Neural progenitor cell (in vitro differentiated cells): ENCODE measurements at regions not wholly inside any gene's neighbourhood (a gene's known extent, or its start where the extent isn't known, plus 50 kb on each side); places are given as distances from the start of the nearest gene placed in this dataset.

ENCODE experiments used
- DNase-seq: peaks from one replicate; pipeline ENCODE4 v3.0.0-alpha.2; 2016; ENCODE audit warnings: low spot score
- H2AFZ ChIP-seq: fragments of 200-600 bp; sonication (generic); replicated peaks from 2 replicates; pipeline ENCODE4 v1.6.1; 2016; ENCODE audit warnings: antibody characterized with exemption
- H3F3A ChIP-seq: fragments of 200-600 bp; sonication (generic); 2 replicates; pipeline ENCODE4 v1.6.1; 2016; ENCODE audit warnings: antibody characterized with exemption, low read depth
- H3K27ac ChIP-seq: fragments of 200-600 bp; sonication (generic); 2 replicates; pipeline ENCODE4 v1.5.1; 2016; ENCODE audit warnings: mild to moderate bottlenecking
- H3K27me3 ChIP-seq: fragments of 200-600 bp; sonication (generic); 2 replicates; pipeline ENCODE4 v1.6.1; 2016; ENCODE audit warnings: mild to moderate bottlenecking, moderate library complexity
- H3K36me3 ChIP-seq: fragments of 200-600 bp; sonication (generic); 2 replicates; pipeline ENCODE4 v1.5.1; 2016
- H3K4me1 ChIP-seq: fragments of 200-600 bp; sonication (generic); 2 replicates; pipeline ENCODE4 v1.6.1; 2016; ENCODE audit warnings: mixed run types
- H3K4me2 ChIP-seq: fragments of 200-600 bp; sonication (generic); 2 replicates; pipeline ENCODE4 v1.6.1; 2016
- H3K4me3 ChIP-seq: fragments of 200-600 bp; sonication (generic); 2 replicates; pipeline ENCODE4 v1.5.1; 2016
- H3K79me2 ChIP-seq: fragments of 200-600 bp; sonication (generic); 2 replicates; pipeline ENCODE4 v1.6.1; 2016; ENCODE audit warnings: low read depth
- H3K9ac ChIP-seq: fragments of 200-600 bp; sonication (generic); 2 replicates; pipeline ENCODE4 v1.6.1; 2016
- H3K9me3 ChIP-seq: fragments of 200-600 bp; sonication (generic); 2 replicates; pipeline ENCODE4 v1.5.1; 2016; ENCODE audit warnings: low read depth
- H4K20me1 ChIP-seq: fragments of 200-600 bp; sonication (generic); 2 replicates; pipeline ENCODE4 v1.6.1; 2016; ENCODE audit warnings: low read depth
- H3K27ac Mint-ChIP-seq: 3 replicates; pipeline ENCODE4 v1.8.0; 2021; ENCODE audit warnings: mixed read lengths
- H3K27me3 Mint-ChIP-seq: 2 replicates; pipeline ENCODE4 v1.8.0; 2022; ENCODE audit warnings: low read depth, mild to moderate bottlenecking, inconsistent platforms, moderate library complexity, mixed read lengths; ENCODE audit not compliant: insufficient read depth
- H3K36me3 Mint-ChIP-seq: 3 replicates; pipeline ENCODE4 v1.8.0; 2021; ENCODE audit warnings: mixed read lengths
- H3K4me1 Mint-ChIP-seq: 3 replicates; pipeline ENCODE4 v1.8.0; 2021; ENCODE audit warnings: mixed read lengths
- H3K4me3 Mint-ChIP-seq: 3 replicates; pipeline ENCODE4 v1.8.0; 2021; ENCODE audit warnings: mild to moderate bottlenecking, moderate library complexity, mixed read lengths
- H3K9me3 Mint-ChIP-seq: 3 replicates; pipeline ENCODE4 v1.8.0; 2020; ENCODE audit warnings: mixed read lengths
- EZH2 ChIP-seq: fragments of 200-600 bp; sonication (generic); IDR thresholded peaks from 2 replicates; pipeline ENCODE4 v1.6.1; 2017; ENCODE audit warnings: antibody characterized with exemption, mild to moderate bottlenecking, moderate library complexity
- EZH2phosphoT487 ChIP-seq: fragments of 200-600 bp; sonication (generic); IDR thresholded peaks from 2 replicates; pipeline ENCODE4 v1.6.1; 2017; ENCODE audit warnings: antibody characterized with exemption
- TF ChIP-seq, protein P1 (sequence below): fragments of 200-600 bp; sonication (generic); IDR thresholded peaks from 2 replicates; pipeline ENCODE4 v1.5.1; 2017; ENCODE audit warnings: antibody characterized with exemption, mild to moderate bottlenecking

DNA sequence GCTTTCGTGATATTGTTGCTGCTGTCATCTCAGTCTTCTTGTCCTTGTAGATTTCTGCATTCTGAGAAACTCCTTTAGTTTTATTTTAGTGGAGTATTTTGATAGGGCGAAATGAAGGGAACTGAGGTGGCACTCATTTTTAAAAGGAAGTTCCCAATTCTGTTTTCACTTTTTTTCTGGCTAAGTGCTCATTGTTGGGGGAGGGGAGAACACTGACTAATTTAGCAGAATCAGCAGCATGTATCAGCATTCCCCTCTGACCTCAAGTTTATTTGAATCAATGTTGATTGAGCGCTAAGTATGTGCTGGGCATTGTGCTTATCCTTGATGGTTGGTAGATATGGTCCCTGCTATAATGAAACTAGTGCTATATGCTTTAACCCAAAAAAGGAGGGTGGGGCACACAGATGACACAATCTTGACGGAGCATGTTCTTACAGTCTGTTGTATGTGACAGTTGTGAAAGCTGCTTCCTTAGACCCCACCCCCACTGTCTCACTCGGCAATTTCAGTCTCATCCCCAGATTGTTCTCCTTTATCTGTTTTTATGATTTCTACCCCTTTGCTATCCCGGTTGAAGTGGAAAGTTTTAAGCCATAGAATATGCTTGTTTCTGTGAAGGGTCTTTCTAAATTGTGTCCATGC is 262.4 kb downstream of the SOX4 start:
- Histone ChIP-seq H3K36me3 (no peaks in the 10 kb centered on the region), H3K9ac (no peak overlapping the region), H3K79me2 (peaks cover 26% of the 10 kb centered on the region), H4K20me1 (no peaks in the 10 kb centered on the region), H3K4me1 (no peaks in the 10 kb centered on the region), H3K27ac (no peak overlapping the region), H3K4me3 (no peak overlapping the region), H3K9me3 (no peaks in the 10 kb centered on the region), H3K27me3 (no peaks in the 10 kb centered on the region), H3F3A (no peaks in the 10 kb centered on the region), H2AFZ (no peak overlapping the region), H3K4me2 (no peak overlapping the region)
- Mint-ChIP-seq H3K4me1 (no peaks in the 10 kb centered on the region), H3K27ac (no peak overlapping the region), H3K9me3 (peaks cover 9% of the 10 kb centered on the region), H3K27me3 (no peaks in the 10 kb centered on the region), H3K36me3 (peaks cover 42% of the 10 kb centered on the region), H3K4me3 (no peak overlapping the region)
- no peak for DNase-seq
- TF ChIP-seq EZH2 = no peak
- no peak for TF ChIP-seq EZH2phosphoT487
- TF ChIP-seq, protein P1, sequence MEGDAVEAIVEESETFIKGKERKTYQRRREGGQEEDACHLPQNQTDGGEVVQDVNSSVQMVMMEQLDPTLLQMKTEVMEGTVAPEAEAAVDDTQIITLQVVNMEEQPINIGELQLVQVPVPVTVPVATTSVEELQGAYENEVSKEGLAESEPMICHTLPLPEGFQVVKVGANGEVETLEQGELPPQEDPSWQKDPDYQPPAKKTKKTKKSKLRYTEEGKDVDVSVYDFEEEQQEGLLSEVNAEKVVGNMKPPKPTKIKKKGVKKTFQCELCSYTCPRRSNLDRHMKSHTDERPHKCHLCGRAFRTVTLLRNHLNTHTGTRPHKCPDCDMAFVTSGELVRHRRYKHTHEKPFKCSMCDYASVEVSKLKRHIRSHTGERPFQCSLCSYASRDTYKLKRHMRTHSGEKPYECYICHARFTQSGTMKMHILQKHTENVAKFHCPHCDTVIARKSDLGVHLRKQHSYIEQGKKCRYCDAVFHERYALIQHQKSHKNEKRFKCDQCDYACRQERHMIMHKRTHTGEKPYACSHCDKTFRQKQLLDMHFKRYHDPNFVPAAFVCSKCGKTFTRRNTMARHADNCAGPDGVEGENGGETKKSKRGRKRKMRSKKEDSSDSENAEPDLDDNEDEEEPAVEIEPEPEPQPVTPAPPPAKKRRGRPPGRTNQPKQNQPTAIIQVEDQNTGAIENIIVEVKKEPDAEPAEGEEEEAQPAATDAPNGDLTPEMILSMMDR = no peak

GRCh38 chr6:21856456-21856825 is 262.9 kb downstream of the SOX4 start:
- H3K4me2 ChIP-seq = no peak overlapping the region
- H2AFZ ChIP-seq = no peak overlapping the region
- H3K4me3 ChIP-seq = no peak overlapping the region
- H3K9ac ChIP-seq = no peak overlapping the region
- H3K36me3 ChIP-seq = no peaks in the 10 kb centered on the region
- peaks cover 26% of the 10 kb centered on the region for H3K79me2 ChIP-seq
- H3K4me1 ChIP-seq = no peaks in the 10 kb centered on the region
- H4K20me1 ChIP-seq = no peaks in the 10 kb centered on the region
- no peak overlapping the region for H3K4me3 Mint-ChIP-seq
- H3K27ac ChIP-seq = no peak overlapping the region
- no peaks in the 10 kb centered on the region for H3F3A ChIP-seq
- H3K4me1 Mint-ChIP-seq = no peaks in the 10 kb centered on the region
- DNase-seq = no peak
- H3K36me3 Mint-ChIP-seq = peaks cover 47% of the 10 kb centered on the region
- H3K9me3 Mint-ChIP-seq = peaks cover 9% of the 10 kb centered on the region
- TF ChIP-seq, protein P1 = no peak
- TF ChIP-seq EZH2 (no peak), EZH2phosphoT487 (no peak)
- no peaks in the 10 kb centered on the region for H3K9me3 ChIP-seq
- no peaks in the 10 kb centered on the region for H3K27me3 ChIP-seq
- no peak overlapping the region for H3K27ac Mint-ChIP-seq
- no peaks in the 10 kb centered on the region for H3K27me3 Mint-ChIP-seq

- Mint-ChIP-seq H3K27me3 (no peaks in the 10 kb centered on the region), H3K4me1 (no peaks in the 10 kb centered on the region), H3K36me3 (peaks cover 47% of the 10 kb centered on the region), H3K27ac (no peak overlapping the region), H3K4me3 (no peak overlapping the region), H3K9me3 (peaks cover 9% of the 10 kb centered on the region)
- H3K27ac ChIP-seq = no peak overlapping the region
- H3K9ac ChIP-seq = no peak overlapping the region
- H3K4me2 ChIP-seq = no peak overlapping the region
- H3K4me3 ChIP-seq = no peak overlapping the region
- no peak overlapping the region for H2AFZ ChIP-seq
- no peaks in the 10 kb centered on the region for H4K20me1 ChIP-seq
- H3K4me1 ChIP-seq = no peaks in the 10 kb centered on the region
- no peak for DNase-seq
- no peaks in the 10 kb centered on the region for H3K27me3 ChIP-seq
- TF ChIP-seq EZH2 = no peak
- TF ChIP-seq, protein P1 = no peak
- no peak for TF ChIP-seq EZH2phosphoT487
- H3F3A ChIP-seq = no peaks in the 10 kb centered on the region
- H3K9me3 ChIP-seq = no peaks in the 10 kb centered on the region
- H3K79me2 ChIP-seq = peaks cover 26% of the 10 kb centered on the region
- H3K36me3 ChIP-seq = no peaks in the 10 kb centered on the region
These were observed 263.3 kb downstream of the SOX4 start for GRCh38 chr6:21856844-21857243.
